ENCODE measurements at regions not wholly inside any gene's neighbourhood (a gene's known extent, or its start where the extent isn't known, plus 50 kb on each side); places are given as distances from the start of the nearest gene placed in this dataset.

GRCh38 chr10:44506386-44506785 lies 121.5 kb upstream of the CXCL12 start:
- H3K4me3 ChIP-seq (ENCODE audit: control insufficient read depth in 1 of 7, extremely low read depth in 1 of 7, insufficient read depth in 4 of 7, low read depth in 2 of 7, low read length in 6 of 7), result no peak overlapping the region
- no peaks in the 10 kb centered on the region for H3K4me1 ChIP-seq (ENCODE audit: control extremely low read depth in 1 of 4, control insufficient read depth in 4 of 4, insufficient read depth in 4 of 4, low read length in 3 of 4)
- 100% methylated on average over 2 of the region's 3 CpGs for WGBS (ENCODE audit: insufficient coverage)
- H3K27ac ChIP-seq (ENCODE audit: insufficient read depth in 1 of 2, low read depth in 1 of 2, low read length in 2 of 2, poor library complexity in 1 of 2, severe bottlenecking in 2 of 2), result no peak overlapping the region
- no peaks in the 10 kb centered on the region for H3K36me3 ChIP-seq (ENCODE audit: control insufficient read depth in 4 of 4, insufficient read depth in 4 of 4, low read length in 3 of 4)
- ChIA-PET POLR2A (no interaction called here), CTCF (no interaction called here)
- peaks cover 0 to 2% (median 0%) of the 10 kb centered on the region in 5 experiments for H3K27me3 ChIP-seq (replicated peaks in 2 of 5; ENCODE audit: control insufficient read depth in 4 of 5, insufficient read depth in 5 of 5, low read length in 4 of 5)
- H3K9me3 ChIP-seq (ENCODE audit: control extremely low read depth in 1 of 5, control insufficient read depth in 4 of 5, insufficient read depth in 2 of 5, low read depth in 1 of 5, low read length in 4 of 5), result no peaks in the 10 kb centered on the region
- no peak for DNase-seq

- Histone ChIP-seq H3K4me3 (ENCODE audit: control insufficient read depth in 1 of 7, extremely low read depth in 1 of 7, insufficient read depth in 4 of 7, low read depth in 2 of 7, low read length in 6 of 7) (no peak overlapping the region), H3K4me1 (ENCODE audit: control extremely low read depth in 1 of 4, control insufficient read depth in 4 of 4, insufficient read depth in 4 of 4, low read length in 3 of 4) (no peaks in the 10 kb centered on the region), H3K36me3 (ENCODE audit: control insufficient read depth in 4 of 4, insufficient read depth in 4 of 4, low read length in 3 of 4) (no peaks in the 10 kb centered on the region), H3K27me3 (replicated peaks in 2 of 5; ENCODE audit: control insufficient read depth in 4 of 5, insufficient read depth in 5 of 5, low read length in 4 of 5) (peaks cover 0 to 2% (median 0%) of the 10 kb centered on the region in 5 experiments), H3K9me3 (ENCODE audit: control extremely low read depth in 1 of 5, control insufficient read depth in 4 of 5, insufficient read depth in 2 of 5, low read depth in 1 of 5, low read length in 4 of 5) (no peaks in the 10 kb centered on the region), H3K27ac (ENCODE audit: insufficient read depth in 1 of 2, low read depth in 1 of 2, low read length in 2 of 2, poor library complexity in 1 of 2, severe bottlenecking in 2 of 2) (no peak overlapping the region)
- POLR2A ChIA-PET, result no interaction called here
- CTCF ChIA-PET, result interaction anchor here (1.2 kb wide), 1 partner anchor 8 kb away, joined by 3 read pairs; no protein-coding TSS in a partner anchor
- DNase-seq, result no peak
- WGBS (ENCODE audit: insufficient coverage), result 98% methylated on average over 5 of the region's 6 CpGs
Observed at GRCh38 chr10:44510379-44511115, 125.7 kb upstream of the CXCL12 start.

- Histone ChIP-seq H3K27me3 (replicated peaks in 2 of 5; ENCODE audit: control insufficient read depth in 4 of 5, insufficient read depth in 5 of 5, low read length in 4 of 5) (peaks cover 0 to 2% (median 0%) of the 10 kb centered on the region in 5 experiments), H3K4me3 (ENCODE audit: control insufficient read depth in 1 of 7, extremely low read depth in 1 of 7, insufficient read depth in 4 of 7, low read depth in 2 of 7, low read length in 6 of 7) (no peak overlapping the region), H3K9me3 (ENCODE audit: control extremely low read depth in 1 of 5, control insufficient read depth in 4 of 5, insufficient read depth in 2 of 5, low read depth in 1 of 5, low read length in 4 of 5) (no peaks in the 10 kb centered on the region), H3K27ac (ENCODE audit: insufficient read depth in 1 of 2, low read depth in 1 of 2, low read length in 2 of 2, poor library complexity in 1 of 2, severe bottlenecking in 2 of 2) (no peak overlapping the region), H3K4me1 (ENCODE audit: control extremely low read depth in 1 of 4, control insufficient read depth in 4 of 4, insufficient read depth in 4 of 4, low read length in 3 of 4) (no peaks in the 10 kb centered on the region), H3K36me3 (ENCODE audit: control insufficient read depth in 4 of 4, insufficient read depth in 4 of 4, low read length in 3 of 4) (no peaks in the 10 kb centered on the region)
- CTCF ChIA-PET, result no interaction called here
- 92% methylated on average over 2 of the region's 2 CpGs for WGBS (ENCODE audit: insufficient coverage)
- POLR2A ChIA-PET, result no interaction called here
- no peak for DNase-seq
Observed at GRCh38 chr10:44511166-44511565, 126.3 kb upstream of the CXCL12 start.

GRCh38 chr10:44511601-44512000 lies 126.7 kb upstream of the CXCL12 start:
- H3K4me1 ChIP-seq (ENCODE audit: control extremely low read depth in 1 of 4, control insufficient read depth in 4 of 4, insufficient read depth in 4 of 4, low read length in 3 of 4), result no peaks in the 10 kb centered on the region
- WGBS (ENCODE audit: insufficient coverage), result 88% methylated on average over 2 of the region's 2 CpGs
- peaks cover 0 to 2% (median 0%) of the 10 kb centered on the region in 5 experiments for H3K27me3 ChIP-seq (replicated peaks in 2 of 5; ENCODE audit: control insufficient read depth in 4 of 5, insufficient read depth in 5 of 5, low read length in 4 of 5)
- POLR2A ChIA-PET, result no interaction called here
- no peaks in the 10 kb centered on the region for H3K36me3 ChIP-seq (ENCODE audit: control insufficient read depth in 4 of 4, insufficient read depth in 4 of 4, low read length in 3 of 4)
- H3K4me3 ChIP-seq (ENCODE audit: control insufficient read depth in 1 of 7, extremely low read depth in 1 of 7, insufficient read depth in 4 of 7, low read depth in 2 of 7, low read length in 6 of 7), result no peak overlapping the region
- H3K27ac ChIP-seq (ENCODE audit: insufficient read depth in 1 of 2, low read depth in 1 of 2, low read length in 2 of 2, poor library complexity in 1 of 2, severe bottlenecking in 2 of 2), result no peak overlapping the region
- no peak for DNase-seq
- CTCF ChIA-PET, result no interaction called here
- H3K9me3 ChIP-seq (ENCODE audit: control extremely low read depth in 1 of 5, control insufficient read depth in 4 of 5, insufficient read depth in 2 of 5, low read depth in 1 of 5, low read length in 4 of 5), result no peaks in the 10 kb centered on the region

GRCh38 chr10:44512431-44513022 lies 127.6 kb upstream of the CXCL12 start:
- Histone ChIP-seq H3K27ac (ENCODE audit: insufficient read depth in 1 of 2, low read depth in 1 of 2, low read length in 2 of 2, poor library complexity in 1 of 2, severe bottlenecking in 2 of 2) (no peak overlapping the region), H3K4me1 (ENCODE audit: control extremely low read depth in 1 of 4, control insufficient read depth in 4 of 4, insufficient read depth in 4 of 4, low read length in 3 of 4) (no peaks in the 10 kb centered on the region), H3K9me3 (ENCODE audit: control extremely low read depth in 1 of 5, control insufficient read depth in 4 of 5, insufficient read depth in 2 of 5, low read depth in 1 of 5, low read length in 4 of 5) (no peaks in the 10 kb centered on the region), H3K4me3 (ENCODE audit: control insufficient read depth in 1 of 7, extremely low read depth in 1 of 7, insufficient read depth in 4 of 7, low read depth in 2 of 7, low read length in 6 of 7) (no peak overlapping the region), H3K36me3 (ENCODE audit: control insufficient read depth in 4 of 4, insufficient read depth in 4 of 4, low read length in 3 of 4) (no peaks in the 10 kb centered on the region), H3K27me3 (replicated peaks in 2 of 5; ENCODE audit: control insufficient read depth in 4 of 5, insufficient read depth in 5 of 5, low read length in 4 of 5) (peaks cover 0 to 2% (median 0%) of the 10 kb centered on the region in 5 experiments)
- DNase-seq, result no peak
- WGBS (ENCODE audit: insufficient coverage), result 100% methylated on average over 1 of the region's 4 CpGs
- ChIA-PET CTCF (no interaction called here), POLR2A (no interaction called here)

GRCh38 chr10:44513591-44513990 lies 128.7 kb upstream of the CXCL12 start:
- 93% methylated on average over 4 of the region's 5 CpGs for WGBS (ENCODE audit: insufficient coverage)
- no peaks in the 10 kb centered on the region for H3K9me3 ChIP-seq (ENCODE audit: control extremely low read depth in 1 of 5, control insufficient read depth in 4 of 5, insufficient read depth in 2 of 5, low read depth in 1 of 5, low read length in 4 of 5)
- H3K27me3 ChIP-seq (replicated peaks in 2 of 5; ENCODE audit: control insufficient read depth in 4 of 5, insufficient read depth in 5 of 5, low read length in 4 of 5), result no peaks in the 10 kb centered on the region
- ChIA-PET POLR2A (no interaction called here), CTCF (no interaction called here)
- no peak for DNase-seq
- no peaks in the 10 kb centered on the region for H3K4me1 ChIP-seq (ENCODE audit: control extremely low read depth in 1 of 4, control insufficient read depth in 4 of 4, insufficient read depth in 4 of 4, low read length in 3 of 4)
- no peaks in the 10 kb centered on the region for H3K36me3 ChIP-seq (ENCODE audit: control insufficient read depth in 4 of 4, insufficient read depth in 4 of 4, low read length in 3 of 4)
- H3K27ac ChIP-seq (ENCODE audit: insufficient read depth in 1 of 2, low read depth in 1 of 2, low read length in 2 of 2, poor library complexity in 1 of 2, severe bottlenecking in 2 of 2), result no peak overlapping the region
- H3K4me3 ChIP-seq (ENCODE audit: control insufficient read depth in 1 of 7, extremely low read depth in 1 of 7, insufficient read depth in 4 of 7, low read depth in 2 of 7, low read length in 6 of 7), result no peak overlapping the region

- H3K9me3 ChIP-seq (ENCODE audit: control extremely low read depth in 1 of 5, control insufficient read depth in 4 of 5, insufficient read depth in 2 of 5, low read depth in 1 of 5, low read length in 4 of 5), result no peaks in the 10 kb centered on the region
- no peaks in the 10 kb centered on the region for H3K27me3 ChIP-seq (replicated peaks in 2 of 5; ENCODE audit: control insufficient read depth in 4 of 5, insufficient read depth in 5 of 5, low read length in 4 of 5)
- no peak for DNase-seq
- H3K4me3 ChIP-seq (ENCODE audit: control insufficient read depth in 1 of 7, extremely low read depth in 1 of 7, insufficient read depth in 4 of 7, low read depth in 2 of 7, low read length in 6 of 7), result no peak overlapping the region
- CTCF ChIA-PET, result no interaction called here
- H3K27ac ChIP-seq (ENCODE audit: insufficient read depth in 1 of 2, low read depth in 1 of 2, low read length in 2 of 2, poor library complexity in 1 of 2, severe bottlenecking in 2 of 2), result no peak overlapping the region
- no peaks in the 10 kb centered on the region for H3K4me1 ChIP-seq (ENCODE audit: control extremely low read depth in 1 of 4, control insufficient read depth in 4 of 4, insufficient read depth in 4 of 4, low read length in 3 of 4)
- no peaks in the 10 kb centered on the region for H3K36me3 ChIP-seq (ENCODE audit: control insufficient read depth in 4 of 4, insufficient read depth in 4 of 4, low read length in 3 of 4)
- POLR2A ChIA-PET, result no interaction called here
- WGBS (ENCODE audit: insufficient coverage), result 98% methylated on average over 5 of the region's 6 CpGs
Observed at GRCh38 chr10:44516891-44517290, 132.0 kb upstream of the CXCL12 start.
